Uterus (tissue), 3 donors: ENCODE measurements at regions not wholly inside any gene's neighbourhood (a gene's known extent, or its start where the extent isn't known, plus 50 kb on each side); places are given as distances from the start of the nearest gene placed in this dataset.

Source experiments
- DNase-seq, 2 donors: peaks; one replicate each; pipeline ENCODE4 v3.0.0-alpha.2; 2019 to 2020
- H3K27ac ChIP-seq, 2 donors: fragments of 200-600 bp; sonication (generic); 1 replicate in 1 of 2; 2 replicates in 1 of 2; pipeline ENCODE4 v1.5.1; 2016 to 2018
- H3K27me3 ChIP-seq, 2 donors: fragments of 200-600 bp; sonication (generic); one replicate each; pipeline ENCODE4 v1.5.1; 2018 to 2019; ENCODE audit warnings: control low read depth in 1 of 2
- H3K36me3 ChIP-seq, 2 donors: fragments of 200-600 bp; sonication (generic); one replicate each; pipeline ENCODE4 v1.5.1; 2019; ENCODE audit warnings: control low read depth in 1 of 2
- H3K4me1 ChIP-seq, 2 donors: fragments of 200-600 bp; sonication (generic); one replicate each; pipeline ENCODE4 v1.5.1; 2018 to 2019; ENCODE audit warnings: control low read depth in 1 of 2
- H3K4me3 ChIP-seq, 2 donors: fragments of 200-600 bp; sonication (generic); 1 replicate in 1 of 2; 2 replicates in 1 of 2; pipeline ENCODE4 v1.5.1; 2018 to 2019; ENCODE audit warnings: mild to moderate bottlenecking in 1 of 2
- H3K9me3 ChIP-seq, 2 donors: fragments of 200-600 bp; sonication (generic); one replicate each; pipeline ENCODE4 v1.5.1; 2019; ENCODE audit warnings: control low read depth in 1 of 2
- CTCF ChIP-seq, 4 experiments: fragments of 200-600 bp in 2 of 4; fragments of 450-650 bp in 2 of 4; sonication (generic) in 2 of 4; IDR thresholded peaks; one replicate each; pipeline ENCODE4 v1.5.1; 2016 to 2019; ENCODE audit warnings: antibody characterized with exemption in 4 of 4, mild to moderate bottlenecking in 2 of 4, moderate library complexity in 1 of 4
- POLR2A ChIP-seq, 2 donors: fragments of 450-650 bp; IDR thresholded peaks; one replicate each; pipeline ENCODE4 v1.6.1; 2016; ENCODE audit warnings: antibody characterized with exemption in 2 of 2, mild to moderate bottlenecking in 1 of 2, moderate library complexity in 1 of 2
- intact Hi-C: fragments of 100-400 bp; cut with DNase I; formaldehyde crosslinking; loops from one replicate; pipeline ENCODE4 v1.15.1; 2023; ENCODE audit warnings: low total_unique reads
- donor health status: DM: yes; HTN: yes; CAD: no.

GRCh38 chr22:49111085-49111484 lies 716.6 kb downstream of the BRD1 start:
- Histone ChIP-seq H3K27me3 (no peaks in the 10 kb centered on the region), H3K9me3 (no peaks in the 10 kb centered on the region), H3K4me3 (no peak overlapping the region), H3K36me3 (no peaks in the 10 kb centered on the region), H3K4me1 (no peaks in the 10 kb centered on the region), H3K27ac (no peak overlapping the region)
- DNase-seq, result no peak
- TF ChIP-seq POLR2A (IDR thresholded peaks at IDR 0.05) (no peak), CTCF (IDR thresholded peaks at IDR 0.05) (no peak)
- intact Hi-C loops, result no loop called here

GRCh38 chr22:49108636-49109315 lies 718.9 kb downstream of the BRD1 start:
- TF ChIP-seq POLR2A (IDR thresholded peaks at IDR 0.05), result no peak
- TF ChIP-seq CTCF (IDR thresholded peaks at IDR 0.05), result no peak
- intact Hi-C loops, result no loop called here
- Histone ChIP-seq H3K9me3 (no peaks in the 10 kb centered on the region), H3K27me3 (no peaks in the 10 kb centered on the region), H3K36me3 (no peaks in the 10 kb centered on the region), H3K4me3 (no peak overlapping the region), H3K4me1 (no peaks in the 10 kb centered on the region), H3K27ac (no peak overlapping the region)
- no peak for DNase-seq

GRCh38 chr22:49107961-49108530 lies 719.6 kb downstream of the BRD1 start:
- no peak overlapping the region for H3K27ac ChIP-seq
- no peak for DNase-seq
- TF ChIP-seq POLR2A (IDR thresholded peaks at IDR 0.05) (no peak), CTCF (IDR thresholded peaks at IDR 0.05) (no peak)
- no peaks in the 10 kb centered on the region for H3K4me1 ChIP-seq
- no peaks in the 10 kb centered on the region for H3K9me3 ChIP-seq
- H3K27me3 ChIP-seq, result no peaks in the 10 kb centered on the region
- intact Hi-C loops, result no loop called here
- H3K36me3 ChIP-seq, result no peaks in the 10 kb centered on the region
- H3K4me3 ChIP-seq, result no peak overlapping the region

GRCh38 chr22:49107561-49107960 lies 720.1 kb downstream of the BRD1 start:
- no peak overlapping the region for H3K27ac ChIP-seq
- no peaks in the 10 kb centered on the region for H3K27me3 ChIP-seq
- intact Hi-C loops, result no loop called here
- no peaks in the 10 kb centered on the region for H3K4me1 ChIP-seq
- no peak overlapping the region for H3K4me3 ChIP-seq
- DNase-seq, result no peak
- TF ChIP-seq CTCF (IDR thresholded peaks at IDR 0.05), result no peak
- no peak for TF ChIP-seq POLR2A (IDR thresholded peaks at IDR 0.05)
- H3K9me3 ChIP-seq, result no peaks in the 10 kb centered on the region
- no peaks in the 10 kb centered on the region for H3K36me3 ChIP-seq

- no peaks in the 10 kb centered on the region for H3K27me3 ChIP-seq
- no peak for TF ChIP-seq CTCF (IDR thresholded peaks at IDR 0.05)
- no peak for TF ChIP-seq POLR2A (IDR thresholded peaks at IDR 0.05)
- intact Hi-C loops, result no loop called here
- no peak overlapping the region for H3K4me3 ChIP-seq
- DNase-seq, result no peak
- H3K4me1 ChIP-seq, result no peaks in the 10 kb centered on the region
- no peaks in the 10 kb centered on the region for H3K9me3 ChIP-seq
- H3K36me3 ChIP-seq, result no peaks in the 10 kb centered on the region
- H3K27ac ChIP-seq, result no peak overlapping the region
These were observed 720.9 kb downstream of the BRD1 start for GRCh38 chr22:49106842-49107152.
